ENCODE measurements at regions not wholly inside any gene's neighbourhood (a gene's known extent, or its start where the extent isn't known, plus 50 kb on each side); places are given as distances from the start of the nearest gene placed in this dataset.

DNA sequence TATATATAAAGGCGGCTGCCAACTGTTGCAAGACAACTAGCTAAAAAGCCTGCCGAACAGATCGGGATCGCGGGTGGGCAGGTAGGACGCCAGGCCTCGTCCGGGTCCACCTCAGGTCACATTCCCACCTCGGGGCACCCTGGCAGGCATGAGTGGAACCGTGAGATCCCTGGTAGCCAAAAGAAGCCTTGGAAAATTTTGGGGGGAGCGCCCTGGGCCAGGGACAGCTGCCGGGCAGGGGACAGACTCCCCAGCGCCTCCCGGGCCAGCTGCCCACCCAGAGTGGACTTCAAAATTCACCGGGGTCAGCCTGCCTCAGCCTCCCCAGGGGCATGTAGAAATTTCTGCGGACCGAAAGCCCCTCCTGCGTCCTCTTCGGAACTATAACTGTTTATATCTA lies 760.9 kb downstream of the KCNJ18 start:
- no peak for DNase-seq

DNA sequence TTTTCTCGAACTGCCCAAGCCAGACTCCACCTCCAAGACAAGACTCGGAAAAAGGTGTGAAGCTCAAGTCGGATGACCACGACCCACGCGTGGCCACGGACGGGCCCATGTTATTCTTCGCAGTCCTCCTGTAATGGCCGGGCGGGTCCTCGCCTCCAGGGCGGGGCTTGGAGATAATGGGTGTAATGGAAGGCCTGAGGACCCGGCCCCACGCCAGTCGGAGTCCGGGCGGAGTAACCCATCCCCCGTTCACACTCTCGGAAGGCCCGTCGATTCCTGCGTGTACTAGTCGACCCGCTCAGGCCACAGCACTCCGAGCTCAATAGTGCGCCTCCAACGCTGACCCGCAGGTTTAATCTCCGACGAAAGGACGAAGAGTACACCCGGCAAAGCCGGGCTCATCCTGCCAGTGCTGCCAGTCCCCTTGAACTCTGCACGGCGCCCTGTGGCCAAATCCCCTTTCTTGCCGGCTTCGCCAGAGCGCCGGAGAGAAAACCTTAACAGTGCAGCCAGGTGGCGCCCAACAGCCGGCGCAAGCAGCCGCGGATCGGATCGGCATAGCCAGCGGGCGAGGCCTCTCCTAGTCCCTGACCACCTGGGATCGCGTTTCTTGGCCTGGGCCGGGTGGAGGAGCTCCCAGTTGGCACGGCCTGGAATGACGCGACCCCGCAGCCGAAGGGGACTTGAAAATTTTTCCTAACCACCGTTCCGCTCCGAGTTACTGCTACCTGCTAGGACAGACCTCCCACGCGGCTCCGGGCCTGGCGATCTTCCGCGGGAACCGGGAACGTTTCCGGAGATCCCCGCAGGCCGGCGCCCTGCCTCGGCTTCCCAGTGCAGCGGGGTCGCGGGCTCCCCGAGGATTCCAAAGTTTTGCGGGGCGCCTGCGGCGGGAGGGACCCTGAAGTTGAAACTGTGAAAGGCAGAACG lies 762.0 kb downstream of the KCNJ18 start:
- no peak for DNase-seq

DNA sequence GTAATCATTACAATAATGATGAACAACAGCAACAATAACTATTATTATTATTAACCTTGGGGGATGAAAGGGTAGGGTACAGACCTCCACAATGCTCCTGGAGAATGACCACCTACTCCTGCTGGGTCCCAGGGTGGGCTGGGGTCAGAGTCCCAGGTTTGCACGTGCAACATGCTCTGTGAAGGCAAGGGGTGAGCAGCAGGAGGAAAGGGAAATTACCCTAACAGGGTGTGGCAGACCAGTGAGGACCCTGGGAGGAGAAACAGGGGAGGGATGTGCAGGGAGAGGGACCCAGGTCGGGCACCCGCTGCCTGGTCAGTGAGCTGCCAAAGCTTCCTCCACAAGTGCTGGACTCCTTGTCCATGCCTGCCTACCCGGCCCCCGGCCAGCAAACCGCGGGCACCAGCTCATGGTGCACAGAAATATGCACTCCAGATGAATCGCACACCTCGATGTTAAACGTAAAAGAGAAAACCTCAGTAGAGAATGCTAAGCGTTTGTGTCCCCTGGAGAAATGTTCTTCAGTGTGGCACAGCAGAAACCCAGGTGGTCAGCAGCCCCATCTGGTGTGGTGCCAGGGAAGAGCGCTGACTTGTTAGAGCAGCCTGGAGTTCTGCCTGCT lies 767.1 kb downstream of the KCNJ18 start:
- no peak for DNase-seq

DNA sequence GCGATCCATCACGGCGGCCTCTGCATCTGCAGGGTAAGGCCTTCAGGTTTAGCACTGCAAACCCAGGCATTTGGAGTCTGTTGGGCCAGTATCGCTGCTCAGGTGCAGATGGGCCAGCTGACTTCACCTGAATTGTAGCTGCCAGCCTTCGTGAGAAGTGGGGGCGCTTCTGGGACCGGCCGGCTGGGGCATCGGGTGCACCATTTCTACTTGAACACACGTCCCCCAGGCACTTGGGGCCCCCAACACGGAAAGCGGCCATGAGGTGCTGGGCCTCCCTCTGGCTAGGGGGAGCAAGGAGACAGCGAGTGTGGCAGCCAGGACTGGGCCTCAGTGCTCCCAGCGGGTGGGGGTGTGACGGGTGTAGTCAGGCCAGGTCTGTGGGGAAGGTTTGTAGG lies 767.6 kb downstream of the KCNJ18 start:
- no peak for DNase-seq

DNA sequence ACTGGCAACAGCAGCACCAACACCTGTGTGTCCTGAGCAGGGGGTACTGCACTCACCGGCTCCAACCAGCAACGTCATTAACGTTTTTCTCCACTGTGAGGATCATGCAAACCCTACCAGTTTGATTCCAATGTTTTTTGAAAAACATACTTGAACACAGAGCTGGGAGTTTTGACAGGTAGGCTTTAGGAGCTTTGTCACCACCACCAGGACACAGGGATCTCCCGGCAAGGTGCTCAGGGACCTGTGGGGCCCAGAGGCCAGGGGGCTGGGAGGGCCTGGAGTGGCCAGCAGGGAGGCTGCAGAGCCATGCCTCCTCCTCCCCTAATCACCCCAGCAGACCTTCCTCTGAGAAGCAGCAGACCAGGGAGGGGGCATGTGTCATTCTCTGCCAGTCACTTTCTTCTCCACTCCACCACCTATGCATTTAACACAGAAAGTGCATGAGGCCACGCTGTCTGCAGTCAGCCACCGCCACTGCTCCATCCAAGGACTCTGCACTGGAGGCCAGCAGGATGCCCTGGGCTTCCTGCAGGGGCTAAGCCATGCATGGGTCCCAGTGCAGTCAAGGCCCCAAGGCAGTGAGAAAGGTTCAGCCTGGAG lies 768.2 kb downstream of the KCNJ18 start:
- no peak for DNase-seq

DNA sequence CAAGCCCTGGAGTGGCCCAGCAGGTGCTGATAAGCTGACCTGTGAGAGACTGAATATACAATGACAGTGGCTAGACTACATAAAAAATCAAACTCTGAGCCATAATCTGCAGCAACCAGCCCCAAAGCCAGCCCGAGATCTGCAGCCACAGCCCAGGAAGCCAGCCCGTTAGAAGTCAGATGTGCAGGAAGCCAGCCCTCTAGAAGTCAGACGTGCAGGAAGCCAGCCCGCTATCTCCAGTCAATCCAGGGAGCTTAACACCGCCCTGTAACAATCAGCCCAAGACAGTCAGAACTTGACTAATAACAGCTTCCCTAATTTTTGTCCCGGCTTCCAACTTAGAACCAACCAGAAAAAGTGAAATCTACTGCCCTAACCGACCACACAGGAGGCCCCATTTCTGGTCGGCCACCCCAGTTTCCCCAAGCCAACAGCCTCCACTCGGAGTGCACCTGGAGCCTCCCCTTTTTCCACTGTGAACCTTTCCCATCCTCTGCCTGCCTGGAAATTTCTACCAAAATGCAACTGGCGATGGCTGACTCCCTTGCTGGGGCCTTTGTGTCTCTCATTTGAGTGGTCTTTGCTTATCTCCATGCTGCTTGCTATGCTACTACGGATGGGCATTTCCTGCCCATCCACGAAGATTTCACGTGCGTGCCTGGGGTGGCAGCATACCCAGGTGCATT lies 769.3 kb downstream of the KCNJ18 start:
- no peak for DNase-seq

DNA sequence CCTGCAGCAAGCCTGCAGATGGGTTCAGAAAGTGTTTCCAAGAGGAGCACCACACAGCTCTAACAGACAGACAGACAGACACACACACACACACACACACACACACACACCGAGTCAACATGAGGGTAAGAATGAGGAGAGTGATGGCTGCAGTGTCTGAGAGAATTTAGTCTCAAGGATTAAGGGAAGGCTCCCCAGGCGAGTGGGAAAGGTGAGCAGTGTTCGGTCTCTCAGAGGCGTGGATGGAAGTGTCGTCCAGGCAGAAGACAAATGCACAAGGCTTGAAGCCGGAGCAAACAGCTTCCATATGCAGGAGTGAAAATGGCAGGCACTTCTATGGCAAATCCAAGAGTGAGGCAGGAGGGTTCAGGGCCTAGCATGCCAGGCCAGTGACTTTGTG lies 770.1 kb downstream of the KCNJ18 start:
- DNase-seq, result no peak

DNA sequence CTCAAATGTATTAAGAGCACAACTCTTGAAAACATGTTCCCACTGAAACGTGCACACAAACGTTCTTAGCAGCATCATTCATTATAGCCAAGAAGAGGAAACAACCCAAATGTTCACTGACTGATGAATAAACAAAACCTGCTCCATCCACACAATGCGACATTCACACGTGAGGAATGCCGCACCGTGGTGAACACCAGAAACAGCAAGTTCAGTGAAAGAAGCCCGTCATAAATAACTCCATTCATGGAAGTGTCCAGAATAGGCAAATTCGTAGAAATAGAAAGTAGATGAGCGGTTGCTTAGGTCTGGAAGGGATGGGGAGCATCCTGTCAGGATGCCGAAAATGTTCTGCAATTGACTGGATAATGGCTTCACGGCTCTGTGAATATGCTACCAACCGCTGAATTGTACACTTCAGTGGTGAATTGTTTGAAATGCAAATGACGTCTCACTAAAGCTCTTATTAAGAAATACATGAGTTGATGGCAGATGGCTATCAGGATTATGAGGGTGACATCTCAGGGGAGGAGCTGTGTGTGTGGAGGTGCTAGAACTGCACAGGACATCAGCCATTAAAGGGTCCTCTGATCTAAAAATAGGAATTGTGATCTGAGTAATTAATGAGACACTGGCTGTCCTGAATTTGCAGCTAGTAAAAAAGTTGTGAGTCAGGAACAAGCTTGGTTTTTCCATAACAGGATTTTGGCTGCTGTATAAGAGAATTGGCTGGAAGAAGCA lies 771.0 kb downstream of the KCNJ18 start:
- no peak for DNase-seq

DNA sequence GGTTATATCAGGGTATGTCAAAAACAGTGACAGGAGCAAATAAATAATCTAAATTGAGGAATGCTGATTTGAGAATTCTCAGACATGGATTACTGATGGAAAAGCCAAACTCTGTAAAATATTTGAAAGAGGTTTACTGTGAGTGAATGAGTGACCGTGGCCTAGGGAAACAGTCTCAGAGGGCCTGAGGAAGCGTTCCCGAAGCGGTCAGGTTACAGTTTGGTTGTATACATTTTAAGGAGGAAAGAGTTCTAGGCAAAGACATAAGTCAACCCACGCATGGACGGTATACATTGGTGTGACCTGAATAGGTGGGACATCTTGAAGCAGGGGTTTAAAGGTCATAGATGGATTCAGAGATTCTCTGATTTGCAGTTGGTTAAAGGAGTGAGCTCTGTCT lies 771.7 kb downstream of the KCNJ18 start:
- DNase-seq, result no peak

DNA sequence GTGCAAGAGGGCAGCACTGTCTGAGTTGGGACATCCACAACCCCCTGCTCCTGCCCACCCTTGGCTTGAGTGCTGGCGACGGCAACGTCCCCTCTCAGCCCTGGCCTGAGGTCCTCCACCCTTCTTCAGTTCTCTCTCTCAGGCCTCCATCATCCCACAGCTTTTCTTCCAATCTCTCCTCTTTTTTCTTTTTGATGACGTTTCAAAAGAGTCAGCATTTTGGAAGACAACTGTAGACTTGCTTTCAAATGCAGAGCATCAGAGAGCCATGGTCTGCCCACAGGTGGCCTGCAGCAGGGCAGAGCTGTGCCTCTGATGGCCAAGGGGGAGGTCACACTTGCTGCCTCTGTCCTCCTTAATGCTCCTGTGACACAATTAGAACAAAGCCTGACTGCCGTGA lies 775.4 kb downstream of the KCNJ18 start:
- DNase-seq, result no peak

DNA sequence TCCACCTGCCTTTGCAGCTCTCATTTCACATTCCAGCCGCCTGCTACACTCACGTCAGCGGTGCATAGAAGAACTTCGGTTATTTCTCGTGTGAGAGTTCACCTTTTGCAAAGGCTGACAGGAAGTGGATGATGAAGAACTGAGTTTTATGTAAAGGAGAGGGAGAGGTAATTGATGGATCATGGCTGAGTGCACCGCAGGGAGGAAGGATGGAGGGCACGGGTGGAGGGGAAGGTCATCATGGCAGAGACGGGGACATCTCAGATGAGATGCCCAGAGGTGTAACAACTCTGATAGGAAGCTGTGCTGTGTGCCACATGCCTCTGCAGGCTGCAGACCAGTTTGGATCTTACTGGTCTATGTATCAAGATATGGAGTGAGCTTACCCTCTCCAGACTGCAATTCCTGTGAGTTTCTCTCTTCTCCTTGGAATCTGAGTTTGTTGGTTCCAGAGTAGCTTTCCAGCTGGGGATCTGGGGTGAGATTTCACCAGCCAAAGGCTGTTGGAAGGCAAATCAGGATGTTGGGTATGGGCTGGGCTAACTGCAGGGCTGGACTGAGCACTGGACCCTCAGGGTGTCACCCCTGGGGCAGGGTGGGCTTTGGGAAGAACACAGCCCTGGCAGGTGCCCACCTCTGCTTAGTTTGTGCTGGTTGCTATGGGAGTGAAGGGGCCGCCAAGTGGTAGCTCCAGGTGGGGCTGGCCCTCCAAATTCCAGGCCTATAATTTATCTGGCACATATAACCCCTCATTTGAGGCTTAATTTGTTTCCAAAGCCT lies 777.0 kb downstream of the KCNJ18 start:
- no peak for DNase-seq

DNA sequence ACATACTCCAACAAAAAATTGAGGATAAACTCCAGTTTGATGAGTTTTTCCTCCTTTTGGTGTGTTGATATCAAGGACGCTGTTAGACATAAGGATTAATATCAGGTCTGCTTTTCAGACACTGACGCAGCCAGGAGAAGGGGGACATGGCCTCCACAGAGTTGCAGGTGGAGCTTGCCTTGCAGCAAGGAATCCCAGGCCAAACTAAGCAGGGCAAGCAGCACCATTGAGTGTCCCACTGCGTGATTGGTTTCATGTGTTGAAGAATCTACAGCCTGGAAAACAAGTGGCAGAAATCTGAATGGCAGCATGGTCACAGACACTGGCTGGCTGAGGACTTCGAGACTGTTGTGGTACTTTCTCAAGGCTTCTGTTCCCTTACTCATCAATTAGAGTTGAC lies 777.6 kb downstream of the KCNJ18 start:
- DNase-seq, result no peak

DNA sequence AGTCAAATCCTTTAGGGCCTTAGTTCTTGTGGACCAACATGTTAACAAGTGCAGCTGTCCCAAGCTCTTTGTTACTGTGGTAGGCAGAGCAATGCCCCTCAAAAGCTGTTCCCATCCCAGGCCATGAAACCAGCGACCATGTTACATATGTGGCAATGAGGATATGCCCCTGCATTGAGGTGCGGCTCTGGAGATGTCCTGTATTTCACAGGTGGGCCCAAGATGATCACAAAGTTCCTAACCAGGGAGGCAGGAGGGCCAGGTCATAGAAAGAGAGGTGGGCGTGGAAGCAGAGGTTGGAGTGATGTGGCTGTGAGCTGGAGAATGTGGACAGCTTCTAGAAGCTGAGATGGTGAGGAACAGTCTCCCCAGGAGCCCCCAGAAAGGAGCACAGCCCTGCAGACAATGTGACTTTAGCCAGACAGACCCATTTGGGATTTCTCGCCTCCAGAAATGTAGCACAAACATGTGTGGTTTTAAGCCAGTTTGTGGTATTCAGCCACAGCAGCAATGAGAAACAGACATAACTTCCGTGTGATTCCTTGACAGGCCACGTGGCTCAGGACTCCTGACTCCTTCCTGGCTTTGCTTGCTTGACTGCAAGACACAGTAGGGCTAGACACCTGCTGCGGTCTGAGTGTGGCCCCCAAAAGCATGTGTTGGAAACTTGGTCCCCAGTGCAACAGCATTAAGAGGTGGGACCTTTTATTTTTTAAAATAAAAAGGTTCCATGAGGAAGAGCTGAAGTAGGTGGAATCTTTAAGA lies 778.3 kb downstream of the KCNJ18 start:
- DNase-seq, result no peak

DNA sequence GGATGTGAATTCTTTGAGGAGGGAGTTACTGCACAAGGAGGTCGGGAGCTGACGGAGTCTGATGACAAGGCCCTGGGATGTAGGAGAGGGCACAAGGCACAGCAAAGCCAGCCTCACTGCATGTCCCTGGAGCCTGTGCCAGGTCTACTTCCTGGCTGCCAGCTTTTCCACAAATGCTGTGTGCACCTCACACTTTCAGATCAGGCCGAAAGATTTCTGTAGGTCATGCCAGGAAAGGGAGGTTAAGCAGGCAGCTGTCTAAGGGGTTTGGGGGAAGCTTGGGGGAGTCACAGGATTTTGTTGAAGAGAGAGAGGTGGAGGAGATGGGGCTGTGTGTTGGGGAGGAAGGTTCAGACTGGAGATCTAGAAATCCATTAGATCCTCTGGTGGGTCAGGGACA lies 792.5 kb downstream of the KCNJ18 start:
- no peak for DNase-seq

DNA sequence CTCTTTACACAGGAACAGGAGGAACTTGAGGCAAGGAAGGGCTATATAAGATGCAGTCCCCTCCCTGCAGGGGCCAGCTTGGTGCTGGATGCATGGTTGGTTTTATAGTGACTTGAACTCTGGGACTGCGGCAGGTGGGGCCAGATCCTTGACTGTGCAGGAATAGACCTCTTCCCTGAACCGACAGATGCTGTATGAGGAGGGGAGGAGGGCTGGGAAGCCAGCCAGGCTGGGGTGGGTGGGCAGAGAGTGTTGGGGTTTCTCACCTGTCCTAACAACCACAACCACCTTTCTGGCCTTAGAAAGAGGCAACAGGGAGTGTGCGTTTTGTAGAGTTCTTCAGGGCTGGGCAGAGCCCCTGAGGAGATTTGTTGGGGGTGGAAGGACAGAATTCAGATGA lies 798.1 kb downstream of the KCNJ18 start:
- DNase-seq, result no peak

DNA sequence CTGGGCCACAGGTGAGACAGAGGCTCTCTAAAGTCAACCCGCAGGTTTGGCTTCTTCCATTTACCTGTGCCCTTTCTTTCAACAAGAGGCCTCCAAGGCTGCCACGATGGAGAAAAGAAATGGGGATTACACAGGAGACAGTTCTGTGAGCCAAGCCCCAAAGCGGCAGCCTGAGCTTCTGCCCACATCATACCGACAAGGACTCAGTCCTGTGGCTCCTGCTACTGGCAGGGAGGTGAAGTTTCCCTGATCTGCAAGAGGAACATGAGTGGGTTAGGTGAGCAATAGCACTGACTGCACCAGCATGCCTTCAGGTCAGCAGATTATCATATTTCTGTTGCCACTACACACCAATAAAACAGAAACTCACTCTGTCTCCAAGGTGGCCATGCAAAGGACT lies 800.0 kb downstream of the KCNJ18 start:
- no peak for DNase-seq

DNA sequence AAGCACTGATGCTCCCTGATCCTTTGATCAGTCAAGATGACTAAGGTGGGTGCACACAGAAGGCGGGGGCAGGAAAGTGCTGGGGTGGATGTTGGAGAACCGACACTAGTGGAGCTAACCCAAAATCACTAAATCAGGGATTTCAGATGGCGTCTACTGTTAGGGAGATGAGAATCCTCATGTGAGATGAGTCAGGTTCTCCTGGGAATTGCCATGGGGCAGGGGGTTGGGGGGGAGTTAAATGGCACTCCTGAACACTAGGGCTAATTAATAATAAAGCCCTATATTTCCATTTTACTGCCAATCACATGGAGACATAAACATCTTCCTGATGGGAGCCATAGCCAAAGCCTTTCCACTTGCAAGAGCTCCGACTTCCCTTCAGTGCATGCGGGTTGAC lies 804.1 kb downstream of the KCNJ18 start:
- DNase-seq, result no peak

DNA sequence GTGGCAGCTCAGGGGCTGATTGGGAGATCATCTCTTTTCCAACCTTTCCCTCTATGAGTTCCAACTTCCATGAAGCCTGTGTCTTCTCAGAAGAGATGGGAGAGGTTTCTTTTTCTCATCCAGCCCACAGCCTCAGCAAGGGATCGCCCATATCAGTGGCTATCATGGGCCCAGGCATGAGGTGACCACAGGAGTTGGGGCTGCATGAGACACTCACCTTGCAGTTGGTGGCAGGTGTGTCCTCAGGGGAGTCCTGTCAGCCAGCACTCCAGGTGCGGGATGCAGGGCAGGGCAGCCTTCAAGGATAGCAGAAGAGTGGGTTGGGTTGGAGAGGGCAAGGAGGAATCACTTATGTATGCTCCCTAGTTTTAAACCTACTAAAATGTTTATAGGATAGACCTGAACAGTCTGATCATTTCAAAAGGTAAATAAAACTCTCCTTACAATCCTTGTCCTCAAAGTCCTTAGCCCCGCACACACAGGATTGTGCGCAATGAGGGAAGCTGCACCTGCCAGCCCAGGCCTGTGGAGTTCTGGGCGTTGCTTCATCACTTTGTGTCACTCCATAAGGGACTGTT lies 811.1 kb downstream of the KCNJ18 start:
- no peak for DNase-seq

DNA sequence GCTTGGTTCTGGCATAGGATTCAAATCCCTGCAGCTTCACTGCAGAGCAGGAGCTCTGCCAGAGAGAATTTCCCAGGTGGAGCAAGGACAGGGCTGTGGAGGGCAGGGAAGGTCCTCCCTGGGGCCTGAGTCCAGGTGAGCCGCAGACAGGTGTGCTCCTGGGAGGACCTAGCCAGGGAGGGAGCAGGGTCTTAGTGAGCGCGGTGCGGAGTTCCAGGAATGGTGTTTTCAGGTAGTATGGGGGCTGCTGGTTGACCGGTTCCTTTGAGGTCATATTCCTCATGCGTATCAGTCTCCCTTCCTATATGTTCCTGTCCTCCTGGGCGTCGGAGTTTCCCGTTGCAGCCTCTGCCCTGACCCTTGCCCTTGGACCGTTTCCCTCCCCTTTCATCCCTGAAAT lies 813.3 kb downstream of the KCNJ18 start:
- no peak for DNase-seq

DNA sequence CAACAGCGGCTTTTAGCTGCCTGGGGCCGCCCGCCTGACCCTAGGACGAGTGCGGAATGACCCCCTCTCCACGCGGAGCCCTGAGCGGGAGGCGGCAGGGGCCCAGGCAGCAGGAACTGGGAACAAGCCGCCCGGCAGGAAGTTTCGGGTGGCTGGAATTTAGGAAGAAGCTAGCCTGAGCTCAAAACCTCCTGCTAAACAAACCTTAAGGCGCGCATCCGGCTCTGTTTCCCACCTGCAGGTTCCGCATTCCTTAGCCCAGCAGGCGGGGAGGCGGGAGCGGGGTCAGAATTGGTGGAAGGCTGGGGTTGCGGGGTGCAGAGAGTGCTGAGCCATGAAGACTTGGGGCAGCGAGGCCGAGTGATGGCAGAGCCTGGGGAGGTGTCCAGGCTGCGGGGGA lies 813.9 kb downstream of the KCNJ18 start:
- DNase-seq, result no peak

DNA sequence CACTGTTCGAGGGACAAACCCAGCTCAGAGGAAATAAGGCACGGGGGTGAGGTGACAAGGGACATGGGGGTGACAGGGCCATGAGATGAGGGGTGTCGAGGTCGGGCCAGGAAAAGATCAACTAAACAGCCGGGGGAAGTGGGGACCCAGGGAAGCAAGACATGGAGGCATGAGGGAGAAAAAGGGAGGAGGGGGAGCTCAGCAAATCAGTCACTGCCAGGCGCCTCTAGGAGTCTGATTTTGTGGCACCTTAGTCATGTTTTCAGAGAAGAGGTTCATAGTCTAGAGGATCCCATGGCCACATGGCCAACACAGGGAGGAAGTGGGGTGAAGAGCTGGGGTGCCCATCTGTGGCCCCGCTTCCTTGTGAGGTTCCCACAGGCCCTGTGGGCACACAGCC lies 814.5 kb downstream of the KCNJ18 start:
- no peak for DNase-seq

Data from activated CD8-positive, alpha-beta memory T cell treated with anti-CD3 and anti-CD28 coated beads for 24 hours (primary cell).